K562 (cell line): ENCODE measurements at regions not wholly inside any gene's neighbourhood (a gene's known extent, or its start where the extent isn't known, plus 50 kb on each side); places are given as distances from the start of the nearest gene placed in this dataset.

ENCODE experiments used
- ATAC-seq: fragments of 200-7000 bp; cut with Tn5 transposase; 3 replicates; pipeline ENCODE4 v1.9.1; 2020; ENCODE audit warnings: moderate library complexity
- BruUV-seq: library from RNA; stranded (reverse); fragments of 400-500 nt; replicated peaks from 2 replicates; lab custom pipeline; 2021; lab: Mats Ljungman, UMichigan
- CTCF ChIA-PET: fragments of 300-600 bp; formaldehyde crosslinking; extraction: SDS; loops from one replicate; lab custom pipeline; 2021; ENCODE audit warnings: low intra/inter-chr PET ratio; lab: Yijun Ruan, JAX
- POLR2A ChIA-PET: fragments of 300-600, 350-650 bp; sonication (Branson Sonifier 250); formaldehyde crosslinking; extraction: SDS; loops from one replicate; lab custom pipeline; 2021; ENCODE audit warnings: antibody characterized with exemption, inconsistent platforms; lab: Yijun Ruan, JAX
- DNase-seq, 4 experiments: peaks; one replicate each; pipeline versions ENCODE4 v3.0.0 to v3.0.0-alpha.2; 2011 to 2018; ENCODE audit warnings: low spot score in 3 of 4, mixed read lengths in 3 of 4; ENCODE audit errors: extremely low read depth in 1 of 4
- FAIRE-seq: peaks from 2 replicates; lab custom pipeline; 2011; peaks lifted over from hg19 to GRCh38; lab: Jason Lieb, UNC
- H2AFZ ChIP-seq: 2 replicates; pipeline ENCODE4 v1.6.0; 2011; ENCODE audit warnings: low read depth, low read length, control low read depth, inconsistent platforms
- H3K27ac ChIP-seq: fragments of 200-600 bp; 3 replicates; pipeline ENCODE4 v1.8.0; 2011; ENCODE audit warnings: low read depth, mild to moderate bottlenecking, control low read depth, inconsistent platforms, low read length, moderate library complexity, mixed read lengths; ENCODE audit errors: extremely low read depth
- H3K27me3 ChIP-seq, 2 experiments: fragments of 300-600 bp in 1 of 2; 2 replicates in 1 of 2; 3 replicates in 1 of 2; pipeline versions ENCODE4 v1.6.0 to v1.8.0; 2011; ENCODE audit warnings: inconsistent platforms in 2 of 2, low read length in 2 of 2, mild to moderate bottlenecking in 1 of 2, mixed read lengths in 1 of 2, moderate library complexity in 1 of 2; ENCODE audit not compliant: control insufficient read depth in 2 of 2, insufficient read depth in 2 of 2
- H3K36me3 ChIP-seq: fragments of 300-600 bp; 3 replicates; pipeline ENCODE4 v1.8.0; 2011; ENCODE audit warnings: mild to moderate bottlenecking, low read length, inconsistent platforms; ENCODE audit not compliant: control insufficient read depth, insufficient read depth
- H3K4me1 ChIP-seq, 2 experiments: fragments of 200-600 bp in 1 of 2; replicated peaks in 1 of 2; 2 replicates in 1 of 2; 3 replicates in 1 of 2; pipeline versions ENCODE4 v1.5.1 to v1.8.0; 2011; ENCODE audit warnings: inconsistent platforms in 2 of 2, low read length in 2 of 2, mild to moderate bottlenecking in 1 of 2, mixed read lengths in 1 of 2, moderate library complexity in 1 of 2; ENCODE audit not compliant: control insufficient read depth in 2 of 2, insufficient read depth in 2 of 2
- H3K4me2 ChIP-seq: 2 replicates; pipeline ENCODE4 v1.6.1; 2011; ENCODE audit warnings: low read length, control low read depth, inconsistent platforms, mixed read lengths; ENCODE audit not compliant: insufficient read depth
- H3K4me3 ChIP-seq: fragments of 200-600 bp; sonication (generic), shearing (Covaris generic); 2 replicates; pipeline ENCODE4 v1.5.1; 2016; ENCODE audit warnings: control low read depth, inconsistent platforms
- H3K79me2 ChIP-seq: fragments of 200-600 bp; 3 replicates; pipeline ENCODE4 v1.8.0; 2011; ENCODE audit warnings: low read length, inconsistent platforms; ENCODE audit not compliant: control insufficient read depth, insufficient read depth
- H3K9ac ChIP-seq, 2 experiments: 2 replicates each; pipeline versions ENCODE4 v1.6.0 to v1.6.1; 2011; ENCODE audit warnings: low read depth in 2 of 2, low read length in 2 of 2, control low read depth in 1 of 2, inconsistent platforms in 1 of 2, mild to moderate bottlenecking in 1 of 2, mixed read lengths in 1 of 2; ENCODE audit not compliant: insufficient read depth in 1 of 2
- H3K9me1 ChIP-seq: one replicate; pipeline ENCODE4 v1.6.0; 2011; ENCODE audit warnings: inconsistent platforms, mild to moderate bottlenecking, low read length, moderate library complexity; ENCODE audit not compliant: control insufficient read depth, insufficient read depth
- H3K9me3 ChIP-seq: replicated peaks from 2 replicates; pipeline ENCODE4 v1.5.1; 2011; ENCODE audit warnings: low read depth, low read length, inconsistent platforms; ENCODE audit not compliant: control insufficient read depth, insufficient read depth
- H4K20me1 ChIP-seq: replicated peaks from 2 replicates; pipeline ENCODE4 v1.6.1; 2011; ENCODE audit warnings: low read length, inconsistent platforms, mixed read lengths; ENCODE audit not compliant: control insufficient read depth, insufficient read depth
- BHLHE40 ChIP-seq: IDR thresholded peaks from 2 replicates; pipeline ENCODE4 v1.6.1; 2011; ENCODE audit warnings: low read length, improper control_type of control experiment
- CBFA2T3 ChIP-seq: fragments of 450-650 bp; IDR thresholded peaks from 2 replicates; pipeline ENCODE4 v1.6.1; 2017
- FOXP4 ChIP-seq: sonication (generic); formaldehyde crosslinking; IDR thresholded peaks from 2 replicates; pipeline ENCODE4 v1.8.0; 2022; ENCODE audit warnings: mild to moderate bottlenecking, missing genetic modification reagents, borderline replicate concordance
- MYC ChIP-seq, 2 experiments: fragments of 250-450 bp in 1 of 2; sonication (Bioruptor Pico) in 1 of 2; IDR thresholded peaks; 2 replicates each; pipeline versions ENCODE4 v1.5.1 to v1.6.1; 2012 to 2021; ENCODE audit warnings: low read depth in 2 of 2, borderline replicate concordance in 1 of 2, improper control_type of control experiment in 1 of 2, low read length in 1 of 2, mild to moderate bottlenecking in 1 of 2, moderate library complexity in 1 of 2
- NEUROD1 ChIP-seq: fragments of 150-350 bp; IDR thresholded peaks from 2 replicates; pipeline ENCODE4 v1.6.1; 2014; ENCODE audit warnings: borderline replicate concordance, low read length, low read depth; ENCODE audit not compliant: partially characterized antibody
- NRF1 ChIP-seq, 2 experiments: fragments of 450-650 bp; IDR thresholded peaks in 1 of 2; conservative IDR thresholded peaks in 1 of 2; 2 replicates each; pipeline ENCODE4 v1.6.1; 2014; ENCODE audit warnings: mild to moderate bottlenecking in 2 of 2
- RAD51 ChIP-seq: fragments of 450-650 bp; IDR thresholded peaks from 2 replicates; pipeline ENCODE4 v1.7.1; 2016; ENCODE audit warnings: low read depth, mild to moderate bottlenecking, borderline replicate concordance
- RBM17 ChIP-seq: fragments of 200-400 bp; formaldehyde crosslinking; IDR thresholded peaks from 2 replicates; pipeline ENCODE4 v1.6.1; 2017; ENCODE audit warnings: low read depth, mild to moderate bottlenecking, low read length, borderline replicate concordance
- RUNX1 ChIP-seq: sonication (generic); IDR thresholded peaks from 2 replicates; pipeline ENCODE4 v1.6.1; 2016; ENCODE audit warnings: antibody characterized with exemption, low read depth
- SMARCA4 ChIP-seq: fragments of 450-650 bp; IDR thresholded peaks from 2 replicates; pipeline ENCODE4 v1.6.1; 2016
- ZBTB11 ChIP-seq, 3 experiments: fragments of 200-800 bp in 1 of 3; fragments of 250-450 bp in 1 of 3; fragments of 450-650 bp in 1 of 3; sonication (Bioruptor Pico) in 1 of 3; sonication (Bioruptor generic) in 1 of 3; formaldehyde crosslinking in 1 of 3; IDR thresholded peaks; 2 replicates each; pipeline versions ENCODE4 v1.6.1 to v1.8.0; 2016 to 2022; ENCODE audit warnings: mild to moderate bottlenecking in 2 of 3, missing genetic modification characterization in 2 of 3, missing compliant biosample characterization in 1 of 3, moderate library complexity in 1 of 3
- ZBTB8A ChIP-seq: fragments of 450-650 bp; IDR thresholded peaks from 2 replicates; pipeline ENCODE4 v1.6.1; 2018; ENCODE audit warnings: mild to moderate bottlenecking, moderate library complexity; ENCODE audit not compliant: partially characterized antibody
- ZNF197 ChIP-seq: fragments of 200-800 bp; sonication (Bioruptor generic); IDR thresholded peaks from 2 replicates; pipeline ENCODE4 v1.6.1; 2016; ENCODE audit warnings: low read depth, missing genetic modification characterization, missing compliant biosample characterization
- ZNF217 ChIP-seq: sonication (generic); formaldehyde crosslinking; IDR thresholded peaks from 2 replicates; pipeline ENCODE4 v1.8.0; 2022; ENCODE audit warnings: mild to moderate bottlenecking, missing genetic modification reagents
- ZNF324 ChIP-seq: fragments of 250-450 bp; sonication (Bioruptor Pico); IDR thresholded peaks from 2 replicates; pipeline ENCODE4 v1.4.0; 2020; ENCODE audit warnings: mild to moderate bottlenecking
- ZNF41 ChIP-seq: fragments of 250-450 bp; sonication (Bioruptor Pico); conservative IDR thresholded peaks from 2 replicates; pipeline ENCODE4 v1.4.0; 2020; ENCODE audit warnings: mild to moderate bottlenecking
- ZNF57 ChIP-seq: fragments of 450-650 bp; formaldehyde crosslinking; IDR thresholded peaks from 2 replicates; pipeline ENCODE4 v1.4.0; 2020; ENCODE audit warnings: mild to moderate bottlenecking, moderate library complexity
- ZNF584 ChIP-seq: fragments of 200-800 bp; sonication (Bioruptor generic); IDR thresholded peaks from 2 replicates; pipeline ENCODE4 v1.6.1; 2016; ENCODE audit warnings: low read depth, mild to moderate bottlenecking, missing genetic modification characterization, missing compliant biosample characterization
- WGBS: fragments of 100-300 bp; shearing (Covaris generic); methylation state at CpG from one replicate; pipeline ENCODE4 v1.1.6; 2016; ENCODE audit warnings: low coverage, mixed read lengths; ENCODE audit not compliant: insufficient coverage; ENCODE audit errors: missing lambda C conversion rate; 5-methylcytosine and 5-hydroxymethylcytosine counted together
- in situ Hi-C: fragments of 300-500 bp; cut with MboI; formaldehyde crosslinking; loops from 4 replicates; pipeline ENCODE4 v1.15.0; 2018; ENCODE audit warnings: inconsistent platforms, mixed read lengths
- intact Hi-C: fragments of 100-400 bp; cut with micrococcal nuclease; formaldehyde crosslinking; loops from 2 replicates; pipeline ENCODE4 v1.14.2; 2022

GRCh38 chr7:46626691-46627310 lies 705.7 kb upstream of the IGFBP3 start:
- Histone ChIP-seq H3K9me3 (0 out of 2 replicates have a peak, but pooled peaks cover 4% of the 10 kb centered on the region), H3K36me3 (no peaks in the 10 kb centered on the region), H3K27ac (no peak overlapping the region), H3K4me2 (no peak overlapping the region), H3K9ac (no peak overlapping the region), H4K20me1 (no peaks in the 10 kb centered on the region), H3K79me2 (no peaks in the 10 kb centered on the region), H3K9me1 (no peaks in the 10 kb centered on the region), H2AFZ (no peak overlapping the region), H3K4me3 (no peak overlapping the region), H3K4me1 (no peaks in the 10 kb centered on the region), H3K27me3 (no peaks in the 10 kb centered on the region)
- ChIA-PET CTCF (no interaction called here), POLR2A (no interaction called here)
- FAIRE-seq, result no peak
- no peak for DNase-seq
- in situ Hi-C loops, result no loop called here
- WGBS, result 3% methylated on average over 4 of the region's 5 CpGs
- intact Hi-C loops, result no loop called here
- no TSS peak for BruUV-seq
- ATAC-seq, result no peak
- TF ChIP-seq SMARCA4 (no peak), ZNF584 (no peak), ZNF197 (no peak), NRF1 (conservative IDR thresholded peaks at IDR 0.05 in 1 of 2, IDR thresholded peaks at IDR 0.05 in 1 of 2) (no peak), NEUROD1 (no peak), ZBTB8A (no peak), ZBTB11 (CRISPR knock-in tag; IDR thresholded peaks at IDR 0.05) (no peak), RUNX1 (no peak), FOXP4 (CRISPR knock-in tag) (no peak), ZNF217 (no peak), ZNF57 (CRISPR knock-in tag) (no peak), BHLHE40 (no peak), MYC (IDR thresholded peaks at IDR 0.05; ENCODE audit: low read depth, low read length) (no peak), MYC (CRISPR knock-in tag; IDR thresholded peaks at IDR 0.05; ENCODE audit: borderline replicate concordance, low read depth) (no peak), CBFA2T3 (no peak), ZNF41 (CRISPR knock-in tag) (no peak), ZNF324 (CRISPR knock-in tag) (no peak), RBM17 (no peak), RAD51 (no peak)
